HCT116 (cell line): ENCODE measurements at regions not wholly inside any gene's neighbourhood (a gene's known extent, or its start where the extent isn't known, plus 50 kb on each side); places are given as distances from the start of the nearest gene placed in this dataset.

Source experiments
- ATAC-seq: fragments of 200-7000 bp; cut with Tn5 transposase; 2 replicates; pipeline ENCODE4 v1.9.1; 2020; ENCODE audit warnings: mild to moderate bottlenecking, moderate library complexity
- BruUV-seq: library from RNA; stranded (reverse); fragments of 400-500 nt; replicated peaks from 2 replicates; lab custom pipeline; 2021; lab: Mats Ljungman, UMichigan
- CTCF ChIA-PET: fragments of 300-600 bp; sonication (Branson Sonifier 250); formaldehyde crosslinking; loops from one replicate; lab custom pipeline; 2021; ENCODE audit warnings: antibody characterized with exemption; lab: Charles Lee
- POLR2A ChIA-PET: fragments of 300-600, 350-600 bp; sonication (Branson Sonifier 250); formaldehyde crosslinking; loops from one replicate; lab custom pipeline; 2021; ENCODE audit warnings: antibody characterized with exemption; lab: Charles Lee
- RAD21 ChIA-PET, 2 experiments: fragments of 300-600 bp; sonication (Branson Sonifier 250); formaldehyde crosslinking; loops; one replicate each; lab custom pipeline; 2023; ENCODE audit warnings: low total read pairs in 2 of 2; ENCODE audit not compliant: uncharacterized antibody in 2 of 2, unreplicated experiment in 2 of 2, low non-redundant PET in 1 of 2; lab: Charles Lee
- DNase-seq: peaks from one replicate; pipeline ENCODE4 v3.0.0-alpha.2; 2010; ENCODE audit warnings: low read depth, low spot score
- H2AFZ ChIP-seq: fragments of 200-600 bp; shearing (Covaris generic), sonication (generic); 2 replicates; pipeline ENCODE4 v1.6.1; 2017; ENCODE audit warnings: low read depth, mixed run types, mixed read lengths, antibody characterized with exemption, low read length; ENCODE audit not compliant: poor library complexity, severe bottlenecking
- H3K27ac ChIP-seq: 2 replicates; pipeline ENCODE4 v1.5.1; 2012; ENCODE audit warnings: low read depth, low read length
- H3K27me3 ChIP-seq: fragments of 200-600 bp; sonication (generic); 2 replicates; pipeline ENCODE4 v1.6.1; 2016; ENCODE audit warnings: mixed run types, low read length, mixed read lengths; ENCODE audit not compliant: insufficient read depth
- H3K36me3 ChIP-seq, 2 experiments: fragments of 200-500 bp in 1 of 2; fragments of 200-600 bp in 1 of 2; sonication (Bioruptor generic) in 1 of 2; sonication (generic) in 1 of 2; 2 replicates each; pipeline versions ENCODE4 v1.5.1 to v1.6.1; 2014 to 2016; ENCODE audit warnings: low read length in 2 of 2, inconsistent platforms in 1 of 2, mixed read lengths in 1 of 2, mixed run types in 1 of 2; ENCODE audit not compliant: insufficient read depth in 2 of 2, control insufficient read depth in 1 of 2
- H3K4me1 ChIP-seq, 2 experiments: fragments of 200-600 bp in 1 of 2; sonication (generic) in 1 of 2; 2 replicates each; pipeline versions ENCODE4 v1.5.1 to v1.6.1; 2012 to 2017; ENCODE audit warnings: low read length in 2 of 2, inconsistent platforms in 1 of 2, mild to moderate bottlenecking in 1 of 2, mixed read lengths in 1 of 2, mixed run types in 1 of 2, moderate library complexity in 1 of 2; ENCODE audit not compliant: insufficient read depth in 2 of 2, control insufficient read depth in 1 of 2
- H3K4me2 ChIP-seq: fragments of 200-600 bp; sonication (generic); 2 replicates; pipeline ENCODE4 v1.6.1; 2017; ENCODE audit warnings: mixed run types, low read length, mixed read lengths
- H3K4me3 ChIP-seq, 2 experiments: fragments of 200-600 bp in 1 of 2; sonication (generic) in 1 of 2; replicated peaks in 1 of 2; 2 replicates each; pipeline ENCODE4 v1.5.1; 2011 to 2016; ENCODE audit warnings: low read length in 2 of 2, control low read depth in 1 of 2, low read depth in 1 of 2, mild to moderate bottlenecking in 1 of 2, mixed read lengths in 1 of 2, mixed run types in 1 of 2
- H3K79me2 ChIP-seq: fragments of 200-600 bp; sonication (generic); 2 replicates; pipeline ENCODE4 v1.6.1; 2017; ENCODE audit warnings: mild to moderate bottlenecking, mixed run types, low read length, moderate library complexity, mixed read lengths; ENCODE audit not compliant: insufficient read depth
- H3K9ac ChIP-seq: fragments of 200-600 bp; sonication (generic); 2 replicates; pipeline ENCODE4 v1.6.1; 2016; ENCODE audit warnings: low read length, mixed read lengths
- H3K9me2 ChIP-seq: fragments of 200-600 bp; sonication (generic), shearing (Covaris generic); 2 replicates; pipeline ENCODE4 v1.6.1; 2017; ENCODE audit warnings: mixed run types, mild to moderate bottlenecking, moderate library complexity; ENCODE audit not compliant: insufficient read depth
- H3K9me3 ChIP-seq, 2 experiments: fragments of 200-500 bp in 1 of 2; fragments of 200-600 bp in 1 of 2; sonication (Bioruptor generic) in 1 of 2; sonication (generic) in 1 of 2; 2 replicates each; pipeline ENCODE4 v1.6.1; 2014 to 2017; ENCODE audit warnings: low read length in 2 of 2, mixed read lengths in 2 of 2, inconsistent platforms in 1 of 2, low read depth in 1 of 2, mild to moderate bottlenecking in 1 of 2, mixed run types in 1 of 2, moderate library complexity in 1 of 2; ENCODE audit not compliant: control insufficient read depth in 1 of 2, insufficient read depth in 1 of 2
- H4K20me1 ChIP-seq: fragments of 200-600 bp; sonication (generic), shearing (Covaris generic); 2 replicates; pipeline ENCODE4 v1.6.1; 2017; ENCODE audit warnings: mixed run types, mild to moderate bottlenecking, moderate library complexity; ENCODE audit not compliant: insufficient read depth
- CBX3 ChIP-seq: IDR thresholded peaks from 2 replicates; pipeline ENCODE4 v1.6.1; 2012; ENCODE audit warnings: low read depth
- CEBPB ChIP-seq: IDR thresholded peaks from 2 replicates; pipeline ENCODE4 v1.6.1; 2012; ENCODE audit warnings: low read depth
- CTCF ChIP-seq, 3 experiments: fragments of 200-600 bp in 1 of 3; sonication (generic) in 1 of 3; IDR thresholded peaks in 2 of 3; conservative IDR thresholded peaks in 1 of 3; 2 replicates each; pipeline ENCODE4 v1.5.1; 2012 to 2017; ENCODE audit warnings: low read depth in 2 of 3, low read length in 2 of 3, antibody characterized with exemption in 1 of 3, borderline replicate concordance in 1 of 3, control low read depth in 1 of 3, mild to moderate bottlenecking in 1 of 3, mixed read lengths in 1 of 3, mixed run types in 1 of 3, moderate library complexity in 1 of 3; ENCODE audit not compliant: insufficient read depth in 1 of 3
- EGR1 ChIP-seq: IDR thresholded peaks from 2 replicates; pipeline ENCODE4 v1.6.1; 2012; ENCODE audit warnings: low read depth
- ELF1 ChIP-seq: IDR thresholded peaks from 2 replicates; pipeline ENCODE4 v1.6.1; 2012; ENCODE audit warnings: low read depth, borderline replicate concordance
- EZH2 ChIP-seq: fragments of 200-600 bp; sonication (generic); IDR thresholded peaks from 2 replicates; pipeline ENCODE4 v1.6.1; 2017; ENCODE audit warnings: antibody characterized with exemption, mixed run types
- EZH2phosphoT487 ChIP-seq: fragments of 200-600 bp; IDR thresholded peaks from 2 replicates; pipeline ENCODE4 v1.6.1; 2018; ENCODE audit warnings: antibody characterized with exemption, borderline replicate concordance
- POLR2A ChIP-seq: IDR thresholded peaks from 2 replicates; pipeline ENCODE4 v1.7.0; 2011; ENCODE audit warnings: borderline replicate concordance; ENCODE audit not compliant: insufficient read depth, insufficient read length; ENCODE audit errors: extremely low read depth
- POLR2AphosphoS5 ChIP-seq: IDR thresholded peaks from 2 replicates; pipeline ENCODE4 v1.6.1; 2011; ENCODE audit warnings: mild to moderate bottlenecking, low read depth, low read length, moderate library complexity
- SIN3A ChIP-seq: IDR thresholded peaks from 2 replicates; pipeline ENCODE4 v1.6.1; 2012; ENCODE audit warnings: low read depth
- SP1 ChIP-seq: IDR thresholded peaks from 2 replicates; pipeline ENCODE4 v1.6.1; 2012; ENCODE audit warnings: low read depth
- SRF ChIP-seq: IDR thresholded peaks from 2 replicates; pipeline ENCODE4 v1.6.1; 2012; ENCODE audit warnings: low read depth
- TCF7L2 ChIP-seq: IDR thresholded peaks from 2 replicates; pipeline ENCODE4 v1.7.0; 2011; ENCODE audit warnings: borderline replicate concordance, inconsistent platforms; ENCODE audit not compliant: insufficient read depth, insufficient read length; ENCODE audit errors: extremely low read depth
- YY1 ChIP-seq: IDR thresholded peaks from 2 replicates; pipeline ENCODE4 v1.6.1; 2011; ENCODE audit warnings: low read length, low read depth, moderate library complexity, mild to moderate bottlenecking; ENCODE audit not compliant: insufficient replicate concordance; ENCODE audit errors: extremely low read depth
- ZFX ChIP-seq: fragments of 450-650 bp; IDR thresholded peaks from 2 replicates; pipeline ENCODE4 v1.6.1; 2017
- intact Hi-C: fragments of 100-400 bp; cut with micrococcal nuclease; formaldehyde crosslinking; loops from 2 replicates; pipeline ENCODE4 v1.10.0; 2022
- TF ChIP-seq, protein P1 (sequence below): IDR thresholded peaks from 2 replicates; pipeline ENCODE4 v1.6.1; 2012; ENCODE audit warnings: low read depth
- TF ChIP-seq, protein P2 (sequence below): IDR thresholded peaks from 2 replicates; pipeline ENCODE4 v1.6.1; 2011; ENCODE audit warnings: mild to moderate bottlenecking, low read length, moderate library complexity; ENCODE audit not compliant: insufficient replicate concordance; ENCODE audit errors: extremely low read depth

DNA sequence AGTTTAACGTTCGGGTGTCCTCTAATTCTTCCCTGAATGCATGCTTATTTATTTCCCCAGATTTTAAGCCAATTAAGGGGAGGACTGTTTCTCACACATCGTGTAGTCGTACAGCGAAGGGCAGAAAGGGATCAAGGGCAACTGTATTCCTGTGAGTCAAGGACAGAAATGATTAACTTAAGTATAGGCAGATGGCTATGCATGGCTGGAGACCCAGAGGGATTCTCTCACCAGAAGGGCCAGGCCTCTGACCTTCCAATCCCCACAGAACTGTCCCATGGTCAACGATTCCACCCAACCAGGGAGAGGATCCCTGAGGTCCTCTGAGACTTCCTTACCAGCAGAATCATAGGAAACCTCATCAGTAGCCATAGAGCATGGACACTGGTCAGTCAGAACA lies 161.8 kb upstream of the MAP1B start:
- Histone ChIP-seq H3K79me2 (no peaks in the 10 kb centered on the region), H3K36me3 (no peaks in the 10 kb centered on the region), H3K4me1 (no peaks in the 10 kb centered on the region), H3K9me2 (no peaks in the 10 kb centered on the region), H3K4me3 (no peak overlapping the region), H2AFZ (no peak overlapping the region), H3K27me3 (no peaks in the 10 kb centered on the region), H3K4me2 (no peak overlapping the region), H3K9me3 (no peaks in the 10 kb centered on the region), H3K9ac (no peak overlapping the region), H3K27ac (no peak overlapping the region), H4K20me1 (no peaks in the 10 kb centered on the region)
- ChIA-PET CTCF (no interaction called here), POLR2A (no interaction called here), RAD21 (no interaction called here)
- DNase-seq (no peak), ATAC-seq (no peak)
- no peak for TF ChIP-seq ELF1
- no peak for TF ChIP-seq SIN3A
- no peak for TF ChIP-seq SP1
- no peak for TF ChIP-seq POLR2A
- TF ChIP-seq EZH2phosphoT487, result no peak
- no peak for TF ChIP-seq YY1
- no peak for TF ChIP-seq CTCF (IDR thresholded peaks at IDR 0.05 in 2 of 3, conservative IDR thresholded peaks at IDR 0.05 in 1 of 3; ENCODE audit: borderline replicate concordance in 1 of 3, insufficient read depth in 1 of 3, low read depth in 2 of 3, low read length in 2 of 3)
- no peak for TF ChIP-seq SRF
- TF ChIP-seq, protein P1, sequence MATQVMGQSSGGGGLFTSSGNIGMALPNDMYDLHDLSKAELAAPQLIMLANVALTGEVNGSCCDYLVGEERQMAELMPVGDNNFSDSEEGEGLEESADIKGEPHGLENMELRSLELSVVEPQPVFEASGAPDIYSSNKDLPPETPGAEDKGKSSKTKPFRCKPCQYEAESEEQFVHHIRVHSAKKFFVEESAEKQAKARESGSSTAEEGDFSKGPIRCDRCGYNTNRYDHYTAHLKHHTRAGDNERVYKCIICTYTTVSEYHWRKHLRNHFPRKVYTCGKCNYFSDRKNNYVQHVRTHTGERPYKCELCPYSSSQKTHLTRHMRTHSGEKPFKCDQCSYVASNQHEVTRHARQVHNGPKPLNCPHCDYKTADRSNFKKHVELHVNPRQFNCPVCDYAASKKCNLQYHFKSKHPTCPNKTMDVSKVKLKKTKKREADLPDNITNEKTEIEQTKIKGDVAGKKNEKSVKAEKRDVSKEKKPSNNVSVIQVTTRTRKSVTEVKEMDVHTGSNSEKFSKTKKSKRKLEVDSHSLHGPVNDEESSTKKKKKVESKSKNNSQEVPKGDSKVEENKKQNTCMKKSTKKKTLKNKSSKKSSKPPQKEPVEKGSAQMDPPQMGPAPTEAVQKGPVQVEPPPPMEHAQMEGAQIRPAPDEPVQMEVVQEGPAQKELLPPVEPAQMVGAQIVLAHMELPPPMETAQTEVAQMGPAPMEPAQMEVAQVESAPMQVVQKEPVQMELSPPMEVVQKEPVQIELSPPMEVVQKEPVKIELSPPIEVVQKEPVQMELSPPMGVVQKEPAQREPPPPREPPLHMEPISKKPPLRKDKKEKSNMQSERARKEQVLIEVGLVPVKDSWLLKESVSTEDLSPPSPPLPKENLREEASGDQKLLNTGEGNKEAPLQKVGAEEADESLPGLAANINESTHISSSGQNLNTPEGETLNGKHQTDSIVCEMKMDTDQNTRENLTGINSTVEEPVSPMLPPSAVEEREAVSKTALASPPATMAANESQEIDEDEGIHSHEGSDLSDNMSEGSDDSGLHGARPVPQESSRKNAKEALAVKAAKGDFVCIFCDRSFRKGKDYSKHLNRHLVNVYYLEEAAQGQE, result no peak
- TF ChIP-seq CBX3, result no peak
- no peak for TF ChIP-seq EGR1
- no peak for TF ChIP-seq TCF7L2
- TF ChIP-seq EZH2, result no peak
- no peak for TF ChIP-seq CEBPB
- no peak for TF ChIP-seq ZFX
- no peak for TF ChIP-seq POLR2AphosphoS5
- TF ChIP-seq, protein P2, sequence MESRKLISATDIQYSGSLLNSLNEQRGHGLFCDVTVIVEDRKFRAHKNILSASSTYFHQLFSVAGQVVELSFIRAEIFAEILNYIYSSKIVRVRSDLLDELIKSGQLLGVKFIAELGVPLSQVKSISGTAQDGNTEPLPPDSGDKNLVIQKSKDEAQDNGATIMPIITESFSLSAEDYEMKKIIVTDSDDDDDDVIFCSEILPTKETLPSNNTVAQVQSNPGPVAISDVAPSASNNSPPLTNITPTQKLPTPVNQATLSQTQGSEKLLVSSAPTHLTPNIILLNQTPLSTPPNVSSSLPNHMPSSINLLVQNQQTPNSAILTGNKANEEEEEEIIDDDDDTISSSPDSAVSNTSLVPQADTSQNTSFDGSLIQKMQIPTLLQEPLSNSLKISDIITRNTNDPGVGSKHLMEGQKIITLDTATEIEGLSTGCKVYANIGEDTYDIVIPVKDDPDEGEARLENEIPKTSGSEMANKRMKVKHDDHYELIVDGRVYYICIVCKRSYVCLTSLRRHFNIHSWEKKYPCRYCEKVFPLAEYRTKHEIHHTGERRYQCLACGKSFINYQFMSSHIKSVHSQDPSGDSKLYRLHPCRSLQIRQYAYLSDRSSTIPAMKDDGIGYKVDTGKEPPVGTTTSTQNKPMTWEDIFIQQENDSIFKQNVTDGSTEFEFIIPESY, result no peak
- no TSS peak for BruUV-seq
- intact Hi-C loops, result no loop called here
